ENCODE measurements at regions not wholly inside any gene's neighbourhood (a gene's known extent, or its start where the extent isn't known, plus 50 kb on each side); places are given as distances from the start of the nearest gene placed in this dataset.

GRCh38 chr4:104138116-104138515 is 356.6 kb downstream of the CXXC4 start:
- TF ChIP-seq ZFX (IDR thresholded peaks at IDR 0.05; ENCODE audit: borderline replicate concordance), result no peak
- TF ChIP-seq CTCF (IDR thresholded peaks at IDR 0.05), result no peak
- no peak overlapping the region for H3K27ac ChIP-seq

DNA sequence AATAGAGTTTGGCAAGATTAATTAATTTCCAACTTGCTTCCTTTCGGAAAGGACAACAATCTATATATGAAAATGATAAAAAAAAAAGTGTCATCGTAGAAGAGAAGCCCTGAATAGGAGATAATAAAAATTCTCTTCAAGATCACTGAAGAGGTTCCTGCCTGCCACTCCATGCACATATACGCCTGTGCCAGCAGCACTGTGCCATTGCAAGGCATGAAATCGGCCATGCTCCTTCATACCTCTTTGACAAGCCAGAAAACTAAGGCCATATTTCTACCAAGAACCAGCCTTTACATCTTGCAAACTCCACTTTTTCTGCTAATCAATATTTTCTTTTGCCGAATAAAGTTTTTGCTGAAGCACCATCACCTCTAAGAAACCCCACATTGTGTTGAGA is 365.5 kb downstream of the CXXC4 start:
- H3K27ac ChIP-seq, result peak overlapping the region; percentile 95
- no peak for TF ChIP-seq ZFX (IDR thresholded peaks at IDR 0.05; ENCODE audit: borderline replicate concordance)
- no peak for TF ChIP-seq CTCF (IDR thresholded peaks at IDR 0.05)

- TF ChIP-seq CTCF (IDR thresholded peaks at IDR 0.05) (no peak), ZFX (IDR thresholded peaks at IDR 0.05; ENCODE audit: borderline replicate concordance) (no peak)
- H3K27ac ChIP-seq, result peak overlapping the region; percentile 95
These were observed 365.9 kb downstream of the CXXC4 start for GRCh38 chr4:104128850-104129213.

DNA sequence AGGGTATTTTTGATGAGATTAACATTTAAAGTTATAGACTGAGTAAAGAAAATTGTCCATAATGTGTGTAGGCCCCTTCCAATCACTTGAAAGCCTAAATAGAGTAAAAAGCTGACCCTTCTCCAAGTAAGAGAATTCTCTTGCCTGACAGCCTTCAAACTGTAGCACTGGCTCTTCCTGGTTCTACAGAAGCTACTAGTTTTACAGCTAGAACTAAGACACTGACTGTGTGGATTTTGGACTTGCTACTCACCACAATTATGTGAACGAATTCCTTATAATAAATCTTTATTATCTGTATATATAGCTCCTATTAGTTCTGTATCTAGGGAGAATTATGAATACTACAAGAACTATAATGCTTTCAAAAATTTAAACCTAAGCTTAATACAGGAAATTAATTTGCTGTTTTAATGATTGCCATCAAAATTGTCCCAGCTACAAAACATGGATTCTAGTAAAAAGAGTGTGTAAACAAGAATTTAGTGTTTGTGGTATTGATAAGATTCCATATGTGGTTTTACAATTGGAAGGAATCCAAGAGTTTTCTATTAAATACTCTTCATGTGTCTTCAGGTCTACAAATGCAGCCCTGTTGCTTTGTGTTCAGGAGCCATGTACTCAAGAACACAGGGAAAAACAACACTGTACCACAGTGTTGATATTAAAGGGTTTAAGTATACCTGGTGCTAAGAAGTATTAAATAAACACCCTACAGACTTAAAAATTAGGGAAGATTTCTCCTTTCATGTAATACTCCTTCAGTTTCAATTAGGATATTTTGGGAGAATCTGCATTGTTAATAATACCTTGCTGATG is 366.5 kb downstream of the CXXC4 start:
- peak overlapping the region; percentile 95 for H3K27ac ChIP-seq
- TF ChIP-seq CTCF (IDR thresholded peaks at IDR 0.05) (no peak), ZFX (IDR thresholded peaks at IDR 0.05; ENCODE audit: borderline replicate concordance) (no peak)

GRCh38 chr4:104123021-104123420 is 371.7 kb downstream of the CXXC4 start:
- no peak overlapping the region for H3K27ac ChIP-seq
- no peak for TF ChIP-seq ZFX (IDR thresholded peaks at IDR 0.05; ENCODE audit: borderline replicate concordance)
- no peak for TF ChIP-seq CTCF (IDR thresholded peaks at IDR 0.05)

DNA sequence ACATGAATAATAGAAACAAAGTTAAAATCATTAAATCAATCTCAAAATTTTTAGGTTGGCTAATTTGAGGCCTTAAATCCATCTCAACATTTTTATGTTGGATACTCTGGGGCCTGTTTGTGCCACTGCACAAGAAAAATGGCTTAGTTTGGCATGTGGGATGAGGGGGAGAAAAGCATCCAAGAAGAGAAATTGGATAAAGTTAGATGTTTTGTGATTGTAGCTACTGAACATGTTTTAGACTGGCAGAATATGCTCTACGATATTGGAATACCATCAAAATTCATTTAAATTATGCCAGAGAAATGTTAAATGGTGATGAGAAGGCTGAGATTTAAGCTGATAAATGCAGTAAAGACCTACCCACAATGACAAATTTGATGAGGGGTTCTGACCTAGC is 376.9 kb downstream of the CXXC4 start:
- no peak for TF ChIP-seq CTCF (IDR thresholded peaks at IDR 0.05)
- TF ChIP-seq ZFX (IDR thresholded peaks at IDR 0.05; ENCODE audit: borderline replicate concordance), result no peak
- no peak overlapping the region for H3K27ac ChIP-seq

GRCh38 chr4:104113850-104114249 is 380.8 kb downstream of the CXXC4 start:
- TF ChIP-seq CTCF (IDR thresholded peaks at IDR 0.05) (no peak), ZFX (IDR thresholded peaks at IDR 0.05; ENCODE audit: borderline replicate concordance) (no peak)
- H3K27ac ChIP-seq, result no peak overlapping the region
